Keratinocyte (primary cell): ENCODE measurements at regions not wholly inside any gene's neighbourhood (a gene's known extent, or its start where the extent isn't known, plus 50 kb on each side); places are given as distances from the start of the nearest gene placed in this dataset.

Experiments used
- DNase-seq: peaks from one replicate; pipeline ENCODE4 v3.0.0-alpha.2; 2011; ENCODE audit warnings: low read depth, missing footprints, low spot score
- FAIRE-seq: peaks from 2 replicates; lab custom pipeline; 2011; peaks lifted over from hg19 to GRCh38; lab: Jason Lieb, UNC
- H2AFZ ChIP-seq: 2 replicates; pipeline ENCODE4 v1.6.0; 2012; ENCODE audit warnings: low read length, control low read depth, inconsistent platforms; ENCODE audit not compliant: control insufficient read depth
- H3K27ac ChIP-seq: 2 replicates; pipeline ENCODE4 v1.5.1; 2011; ENCODE audit warnings: low read length; ENCODE audit not compliant: control insufficient read depth, insufficient read depth
- H3K27me3 ChIP-seq: 3 replicates; pipeline ENCODE4 v1.6.0; 2011; ENCODE audit warnings: low read length; ENCODE audit not compliant: control insufficient read depth, insufficient read depth; ENCODE audit errors: extremely low read depth
- H3K36me3 ChIP-seq, 2 experiments: 2 replicates in 1 of 2; 3 replicates in 1 of 2; pipeline ENCODE4 v1.5.1; 2011; ENCODE audit warnings: low read length in 2 of 2, mild to moderate bottlenecking in 1 of 2; ENCODE audit not compliant: control insufficient read depth in 2 of 2, insufficient read depth in 2 of 2; ENCODE audit errors: extremely low read depth in 1 of 2
- H3K4me1 ChIP-seq: 3 replicates; pipeline ENCODE4 v1.5.1; 2011; ENCODE audit warnings: low read length; ENCODE audit not compliant: control insufficient read depth, insufficient read depth; ENCODE audit errors: extremely low read depth
- H3K4me2 ChIP-seq: 3 replicates; pipeline ENCODE4 v1.6.0; 2011; ENCODE audit warnings: low read depth, low read length; ENCODE audit not compliant: control insufficient read depth, insufficient read depth; ENCODE audit errors: extremely low read depth
- H3K4me3 ChIP-seq, 3 experiments: fragments of 200-600 bp in 1 of 3; sonication (generic) in 1 of 3; 2 replicates in 2 of 3; 3 replicates in 1 of 3; pipeline ENCODE4 v1.5.1; 2011 to 2016; ENCODE audit warnings: low read length in 3 of 3, mild to moderate bottlenecking in 3 of 3, control low read depth in 2 of 3, inconsistent platforms in 1 of 3, low read depth in 1 of 3, mixed read lengths in 1 of 3, mixed run types in 1 of 3, moderate library complexity in 1 of 3; ENCODE audit not compliant: control insufficient read depth in 2 of 3, insufficient read depth in 2 of 3; ENCODE audit errors: extremely low read depth in 1 of 3
- H3K79me2 ChIP-seq: 2 replicates; pipeline ENCODE4 v1.6.0; 2012; ENCODE audit warnings: low read length; ENCODE audit not compliant: control insufficient read depth, insufficient read depth
- H3K9ac ChIP-seq: 3 replicates; pipeline ENCODE4 v1.6.0; 2011; ENCODE audit warnings: low read length; ENCODE audit not compliant: control insufficient read depth, insufficient read depth; ENCODE audit errors: extremely low read depth
- H3K9me1 ChIP-seq: 3 replicates; pipeline ENCODE4 v1.6.0; 2011; ENCODE audit warnings: low read length; ENCODE audit not compliant: control insufficient read depth, insufficient read depth; ENCODE audit errors: extremely low read depth
- H3K9me3 ChIP-seq: 2 replicates; pipeline ENCODE4 v1.5.1; 2012; ENCODE audit warnings: low read depth, low read length; ENCODE audit not compliant: control insufficient read depth
- H4K20me1 ChIP-seq: 3 replicates; pipeline ENCODE4 v1.6.0; 2011; ENCODE audit warnings: low read length; ENCODE audit not compliant: control insufficient read depth, insufficient read depth; ENCODE audit errors: extremely low read depth
- CTCF ChIP-seq, 3 experiments: IDR thresholded peaks in 1 of 3; conservative IDR thresholded peaks in 1 of 3; optimal IDR thresholded peaks in 1 of 3; 2 replicates in 2 of 3; 3 replicates in 1 of 3; pipeline versions ENCODE3 to v1.5.1; 2011; ENCODE audit warnings: low read length in 3 of 3, mild to moderate bottlenecking in 3 of 3, moderate library complexity in 2 of 3, control low read depth in 1 of 3, inconsistent platforms in 1 of 3; ENCODE audit not compliant: insufficient read depth in 2 of 3; ENCODE audit errors: extremely low read depth in 1 of 3
- EZH2 ChIP-seq: IDR thresholded peaks from one replicate; pipeline ENCODE4 v1.6.1; 2012; ENCODE audit warnings: inconsistent platforms, mild to moderate bottlenecking, low read length, moderate library complexity
- dilution Hi-C: fragments of 300-500 bp; cut with MboI; formaldehyde crosslinking; loops from one replicate; pipeline ENCODE4 v1.7.0; 2020; ENCODE audit warnings: low sequenced_read_pairs; ENCODE audit not compliant: extremely low pct_ligation_motif_present

- no peaks in the 10 kb centered on the region for H3K4me1 ChIP-seq
- no peak for TF ChIP-seq EZH2
- TF ChIP-seq CTCF (optimal IDR thresholded peaks at IDR 0.05 in 1 of 3, IDR thresholded peaks at IDR 0.05 in 1 of 3, conservative IDR thresholded peaks at IDR 0.05 in 1 of 3; ENCODE audit: extremely low read depth in 1 of 3, insufficient read depth in 2 of 3, low read length in 3 of 3): no peak
- H4K20me1 ChIP-seq: no peaks in the 10 kb centered on the region
- no peak for FAIRE-seq
- H3K36me3 ChIP-seq: no peaks in the 10 kb centered on the region
- H3K4me2 ChIP-seq: no peak overlapping the region
- no peaks in the 10 kb centered on the region for H3K9me1 ChIP-seq
- dilution Hi-C loops: no loop called here
- no peak overlapping the region for H3K4me3 ChIP-seq
- H3K27me3 ChIP-seq: no peaks in the 10 kb centered on the region
- no peak overlapping the region for H2AFZ ChIP-seq
- H3K9ac ChIP-seq: no peak overlapping the region
- no peaks in the 10 kb centered on the region for H3K9me3 ChIP-seq
- DNase-seq: no peak
- H3K27ac ChIP-seq: no peak overlapping the region
- no peaks in the 10 kb centered on the region for H3K79me2 ChIP-seq
Observed at GRCh38 chr2:15882761-15883497, 57.4 kb upstream of the MYCN start.

- no peaks in the 10 kb centered on the region for H3K36me3 ChIP-seq
- H3K4me2 ChIP-seq: no peak overlapping the region
- dilution Hi-C loops: no loop called here
- no peaks in the 10 kb centered on the region for H3K9me3 ChIP-seq
- H3K79me2 ChIP-seq: no peaks in the 10 kb centered on the region
- H3K27me3 ChIP-seq: no peaks in the 10 kb centered on the region
- no peaks in the 10 kb centered on the region for H3K4me1 ChIP-seq
- no peak overlapping the region for H3K9ac ChIP-seq
- H3K4me3 ChIP-seq: no peak overlapping the region
- no peaks in the 10 kb centered on the region for H4K20me1 ChIP-seq
- H3K9me1 ChIP-seq: no peaks in the 10 kb centered on the region
- no peak overlapping the region for H3K27ac ChIP-seq
- FAIRE-seq: no peak
- no peak for DNase-seq
- no peak overlapping the region for H2AFZ ChIP-seq
- TF ChIP-seq EZH2: no peak
- TF ChIP-seq CTCF (optimal IDR thresholded peaks at IDR 0.05 in 1 of 3, IDR thresholded peaks at IDR 0.05 in 1 of 3, conservative IDR thresholded peaks at IDR 0.05 in 1 of 3; ENCODE audit: extremely low read depth in 1 of 3, insufficient read depth in 2 of 3, low read length in 3 of 3): no peak
Observed at GRCh38 chr2:15883684-15884083, 56.7 kb upstream of the MYCN start.
